ENCODE measurements at regions not wholly inside any gene's neighbourhood (a gene's known extent, or its start where the extent isn't known, plus 50 kb on each side); places are given as distances from the start of the nearest gene placed in this dataset.
A peak's percentile ranks its signal among the peaks of the same experiment; 100 is the strongest.
"Not testable (repeated sequence)": the region's sequence is repeated elsewhere in the genome, so short reads cannot be mapped to it uniquely, and the experiment has no call there.

DNA sequence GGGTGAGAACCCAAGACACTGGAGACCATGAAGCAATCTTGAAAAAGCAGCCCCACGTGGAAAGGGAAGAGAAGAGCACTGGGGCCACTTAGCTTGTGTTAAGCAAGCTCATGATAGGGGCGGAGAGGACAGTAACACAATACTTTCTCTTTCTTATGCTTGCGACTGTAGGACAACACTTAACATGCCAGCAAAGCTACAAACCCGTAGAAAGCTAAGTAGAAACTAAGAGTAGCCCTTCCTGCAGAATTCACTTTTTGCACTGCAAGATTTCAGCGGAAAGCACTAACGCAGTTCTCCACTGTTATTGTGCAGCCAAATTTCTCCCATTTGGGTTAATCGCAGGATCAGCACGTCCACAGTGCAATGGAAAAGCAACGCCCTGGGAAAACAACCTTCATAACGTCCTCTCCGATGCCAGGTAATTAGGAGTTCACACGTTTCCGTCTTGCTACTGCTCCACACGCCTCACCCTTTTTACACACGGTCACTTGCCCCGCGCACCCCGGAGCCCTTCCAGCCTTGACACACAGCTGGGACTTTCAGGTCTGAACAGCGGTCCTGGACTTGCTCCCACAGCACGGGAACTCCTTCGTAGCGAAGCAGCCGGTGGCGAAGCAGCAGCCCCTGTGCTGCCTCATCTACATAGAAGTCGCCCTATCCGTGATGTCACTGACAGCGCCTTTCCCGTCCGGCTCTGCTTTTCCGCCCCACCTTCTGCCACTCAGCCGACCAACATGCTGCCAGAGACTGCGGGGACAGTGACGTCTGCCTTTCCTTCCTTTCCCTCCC is 148.6 kb downstream of the PPIAL4G start:
- POLR2A ChIA-PET = interaction anchor here (0.5 to 1.9 kb wide), 17 partner anchors 12 to 1957 kb away, joined by 3 to 30 read pairs (median 5); no protein-coding TSS in a partner anchor
- DNase-seq (ENCODE audit: extremely low spot score) = peak; percentile 52
- CTCF ChIA-PET = interaction anchor here (0.7 to 1.8 kb wide), 3 partner anchors 11 to 21 kb away, joined by 3 to 4 read pairs (median 3); no protein-coding TSS in a partner anchor
- TF ChIP-seq, protein P1, sequence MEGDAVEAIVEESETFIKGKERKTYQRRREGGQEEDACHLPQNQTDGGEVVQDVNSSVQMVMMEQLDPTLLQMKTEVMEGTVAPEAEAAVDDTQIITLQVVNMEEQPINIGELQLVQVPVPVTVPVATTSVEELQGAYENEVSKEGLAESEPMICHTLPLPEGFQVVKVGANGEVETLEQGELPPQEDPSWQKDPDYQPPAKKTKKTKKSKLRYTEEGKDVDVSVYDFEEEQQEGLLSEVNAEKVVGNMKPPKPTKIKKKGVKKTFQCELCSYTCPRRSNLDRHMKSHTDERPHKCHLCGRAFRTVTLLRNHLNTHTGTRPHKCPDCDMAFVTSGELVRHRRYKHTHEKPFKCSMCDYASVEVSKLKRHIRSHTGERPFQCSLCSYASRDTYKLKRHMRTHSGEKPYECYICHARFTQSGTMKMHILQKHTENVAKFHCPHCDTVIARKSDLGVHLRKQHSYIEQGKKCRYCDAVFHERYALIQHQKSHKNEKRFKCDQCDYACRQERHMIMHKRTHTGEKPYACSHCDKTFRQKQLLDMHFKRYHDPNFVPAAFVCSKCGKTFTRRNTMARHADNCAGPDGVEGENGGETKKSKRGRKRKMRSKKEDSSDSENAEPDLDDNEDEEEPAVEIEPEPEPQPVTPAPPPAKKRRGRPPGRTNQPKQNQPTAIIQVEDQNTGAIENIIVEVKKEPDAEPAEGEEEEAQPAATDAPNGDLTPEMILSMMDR (IDR thresholded peaks at IDR 0.05; ENCODE audit: control extremely low read depth, extremely low read depth, low read depth, missing control alignments) = no peak

DNA sequence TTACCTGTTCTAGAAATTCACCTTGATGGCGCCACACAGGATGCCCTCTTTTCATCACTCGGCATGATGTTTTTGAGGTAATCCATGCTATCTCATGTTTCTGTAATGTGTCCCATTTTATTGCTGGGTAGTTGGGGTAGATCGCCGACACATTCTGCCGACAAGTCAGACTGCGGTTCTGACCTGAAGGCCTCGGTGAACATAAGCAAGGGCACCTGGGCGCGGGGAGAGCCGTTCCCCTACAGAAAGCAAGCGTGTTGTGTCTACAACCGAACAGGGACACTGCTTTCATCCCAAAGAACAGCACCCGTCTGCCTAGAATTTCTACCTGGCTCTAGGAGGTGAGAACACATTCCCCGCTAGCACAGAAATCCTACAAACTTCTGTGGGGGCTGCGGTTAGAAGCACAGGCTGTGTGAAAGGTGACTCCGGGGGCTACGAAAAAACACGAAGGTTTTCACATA is 149.2 kb downstream of the PPIAL4G start:
- no peak for DNase-seq (ENCODE audit: extremely low spot score)
- CTCF ChIA-PET = interaction anchor here (0.7 to 1.8 kb wide), 3 partner anchors 11 to 20 kb away, joined by 3 to 4 read pairs (median 3); no protein-coding TSS in a partner anchor

GRCh38 chr1:148328884-148329283 is 154.2 kb downstream of the PPIAL4G start:
- TF ChIP-seq, protein P1 (IDR thresholded peaks at IDR 0.05; ENCODE audit: control extremely low read depth, extremely low read depth, low read depth, missing control alignments) = no peak
- ChIA-PET POLR2A (no interaction called here), CTCF (no interaction called here)
- no peak for DNase-seq (ENCODE audit: extremely low spot score)

More for the DNA sequence above, 149.2 kb downstream of the PPIAL4G start:
- POLR2A ChIA-PET = interaction anchor here (0.5 to 1.9 kb wide), 16 partner anchors 13 to 1956 kb away, joined by 3 to 30 read pairs (median 4); no protein-coding TSS in a partner anchor
- TF ChIP-seq, protein P1 (IDR thresholded peaks at IDR 0.05; ENCODE audit: control extremely low read depth, extremely low read depth, low read depth, missing control alignments) = no peak

DNA sequence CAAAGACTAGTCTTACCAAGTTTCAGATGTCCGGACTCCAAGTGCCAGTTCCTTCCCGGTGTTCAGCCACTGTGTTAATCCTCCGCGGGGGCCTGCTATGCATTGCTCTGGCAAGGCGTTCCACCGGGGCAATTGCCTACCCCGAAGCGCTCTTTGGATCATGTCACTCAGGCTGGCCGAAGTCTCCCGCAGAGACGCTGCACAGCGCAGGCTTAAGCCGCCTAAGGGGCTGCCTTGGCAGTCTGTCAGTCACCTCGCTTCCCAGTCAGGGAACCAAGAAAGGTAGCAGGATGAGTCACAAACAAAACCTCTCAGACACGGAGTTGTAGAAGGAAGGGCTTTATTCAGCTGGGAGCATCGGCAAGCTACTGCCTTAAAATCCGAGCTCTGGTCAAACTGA is 158.1 kb downstream of the PPIAL4G start:
- CTCF ChIA-PET, POLR2A ChIA-PET: not testable (repeated sequence)

DNA sequence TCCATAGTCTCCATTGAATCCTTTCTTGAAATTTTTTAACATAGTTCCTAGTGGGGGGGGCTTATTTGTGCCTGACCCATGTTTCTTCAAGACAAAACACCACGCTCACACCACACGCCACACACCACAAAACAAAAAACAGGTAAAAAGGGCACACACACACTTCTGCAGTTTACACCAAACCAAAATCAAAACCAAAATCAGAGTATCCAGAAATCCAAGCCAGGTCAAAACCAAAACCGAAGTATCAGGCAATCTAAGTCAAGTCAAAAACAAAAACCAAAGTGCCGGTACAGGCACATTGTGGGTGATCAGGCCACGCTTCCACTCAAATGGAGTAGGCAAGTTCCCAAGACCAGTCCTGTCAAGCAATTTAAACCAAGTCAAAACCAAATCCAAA is 158.6 kb downstream of the PPIAL4G start:
- DNase-seq (ENCODE audit: extremely low spot score); POLR2A ChIA-PET; CTCF ChIA-PET: not testable (repeated sequence)

More for the DNA sequence above, 158.1 kb downstream of the PPIAL4G start:
- DNase-seq (ENCODE audit: extremely low spot score) = not testable (repeated sequence)

DNA sequence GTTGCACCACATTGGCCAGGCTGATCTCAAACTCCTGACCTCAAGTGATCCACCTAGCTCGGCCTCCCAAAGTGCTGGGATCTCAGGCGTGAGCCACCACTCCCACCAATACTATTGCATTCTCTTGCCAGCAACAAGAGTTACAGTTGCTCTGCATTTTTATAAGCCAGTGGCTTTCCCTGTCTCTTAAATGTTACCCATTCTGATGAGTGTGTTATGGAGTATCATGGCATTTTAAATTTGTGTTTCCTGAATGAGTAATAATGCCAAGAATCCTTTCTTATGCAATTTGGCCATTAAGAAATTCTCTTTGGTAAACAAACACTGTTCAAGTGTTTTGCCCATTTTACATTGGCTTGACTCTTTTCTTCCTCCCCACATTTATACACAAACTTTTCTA is 163.0 kb downstream of the PPIAL4G start:
- POLR2A ChIA-PET; CTCF ChIA-PET; DNase-seq (ENCODE audit: extremely low spot score): not testable (repeated sequence)

DNA sequence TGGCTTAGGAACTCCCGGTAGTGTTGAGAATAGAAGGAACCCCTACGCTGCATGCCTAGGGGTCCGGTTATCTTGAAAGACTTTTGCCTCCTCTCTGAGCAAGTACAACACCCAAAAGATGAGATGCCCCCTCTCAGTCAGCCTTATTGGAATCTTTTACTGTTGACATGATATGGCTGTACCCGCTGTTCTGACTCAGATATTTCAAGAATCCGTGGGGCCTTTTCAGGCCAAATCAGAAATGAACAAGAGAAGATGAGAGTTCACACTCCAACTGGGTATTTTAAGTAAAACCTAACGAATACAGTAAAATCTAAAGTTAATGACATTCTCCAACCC is 164.2 kb downstream of the PPIAL4G start:
- ChIA-PET POLR2A (interaction anchor here (1.0 kb wide), 1 partner anchor 16 kb away, joined by 6 read pairs; no protein-coding TSS in a partner anchor), CTCF (interaction anchor here (0.9 kb wide), 1 partner anchor 10 kb away, joined by 3 read pairs; no protein-coding TSS in a partner anchor)
- TF ChIP-seq, protein P1 (IDR thresholded peaks at IDR 0.05; ENCODE audit: control extremely low read depth, extremely low read depth, low read depth, missing control alignments) = no peak
- no peak for DNase-seq (ENCODE audit: extremely low spot score)

DNA sequence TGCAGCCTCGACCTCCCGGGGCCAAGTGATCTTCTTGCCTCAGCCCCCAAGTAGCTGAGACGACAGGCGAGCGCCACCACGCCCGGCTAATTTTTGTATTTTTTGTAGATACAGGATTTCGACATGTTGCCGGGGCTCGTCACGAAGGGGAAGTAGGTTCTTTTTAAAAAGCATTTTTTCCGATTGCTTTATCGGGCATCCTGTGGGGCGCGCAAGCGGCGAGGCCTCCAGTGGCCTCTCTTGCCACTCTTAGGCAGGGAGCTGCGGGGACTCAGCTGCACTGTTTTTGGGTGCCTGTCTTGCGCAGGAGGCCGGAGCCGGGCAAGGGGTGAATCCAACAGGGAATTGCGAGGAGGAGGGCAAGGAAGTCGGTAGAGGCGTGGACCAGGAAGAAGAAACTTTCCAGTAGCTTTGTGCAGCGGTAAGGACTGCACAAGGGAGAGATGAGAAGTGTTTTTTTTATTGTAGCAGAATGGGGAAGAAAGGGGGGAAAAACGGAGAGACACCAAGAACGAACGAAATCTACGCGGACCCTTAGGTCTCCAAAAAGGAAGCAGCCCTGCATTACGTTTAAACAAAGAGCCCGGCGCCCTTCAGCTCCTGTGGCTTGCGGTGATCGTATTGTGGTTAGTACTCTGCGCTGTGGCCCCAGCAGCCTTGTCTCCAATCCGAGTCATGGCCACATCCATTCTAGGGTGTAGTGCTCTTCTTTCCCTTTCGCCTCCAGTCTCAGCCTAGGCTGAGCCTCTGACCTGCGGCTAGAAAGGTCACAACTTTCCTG is 164.8 kb downstream of the PPIAL4G start:
- POLR2A ChIA-PET = interaction anchor here (1.0 kb wide), 1 partner anchor 16 kb away, joined by 6 read pairs; no protein-coding TSS in a partner anchor
- DNase-seq (ENCODE audit: extremely low spot score) = peak; percentile 69
- CTCF ChIA-PET = interaction anchor here (0.9 kb wide), 1 partner anchor 9 kb away, joined by 3 read pairs; no protein-coding TSS in a partner anchor
- TF ChIP-seq, protein P1 (IDR thresholded peaks at IDR 0.05; ENCODE audit: control extremely low read depth, extremely low read depth, low read depth, missing control alignments) = no peak
